Neural progenitor cell (in vitro differentiated cells): ENCODE measurements at regions not wholly inside any gene's neighbourhood (a gene's known extent, or its start where the extent isn't known, plus 50 kb on each side); places are given as distances from the start of the nearest gene placed in this dataset.

Experiments
- CTCF ChIP-seq: fragments of 200-600 bp; sonication (generic); IDR thresholded peaks from 2 replicates; pipeline ENCODE4 v1.5.1; 2017; ENCODE audit warnings: antibody characterized with exemption, mild to moderate bottlenecking
- EZH2 ChIP-seq: fragments of 200-600 bp; sonication (generic); IDR thresholded peaks from 2 replicates; pipeline ENCODE4 v1.6.1; 2017; ENCODE audit warnings: antibody characterized with exemption, mild to moderate bottlenecking, moderate library complexity
- EZH2phosphoT487 ChIP-seq: fragments of 200-600 bp; sonication (generic); IDR thresholded peaks from 2 replicates; pipeline ENCODE4 v1.6.1; 2017; ENCODE audit warnings: antibody characterized with exemption

- no peak for TF ChIP-seq EZH2
- TF ChIP-seq CTCF = no peak
- no peak for TF ChIP-seq EZH2phosphoT487
Measured at GRCh38 chr9:99632349-99633038, 189.2 kb upstream of the NR4A3 start.
